Calu3 (cell line): ENCODE measurements at regions not wholly inside any gene's neighbourhood (a gene's known extent, or its start where the extent isn't known, plus 50 kb on each side); places are given as distances from the start of the nearest gene placed in this dataset.

ENCODE experiments used
- BruUV-seq: library from RNA; stranded (reverse); fragments of 400-500 nt; replicated peaks from 2 replicates; lab custom pipeline; 2021; lab: Mats Ljungman, UMichigan
- CTCF ChIA-PET: fragments of 300-600 bp; sonication (Branson Sonifier 250); formaldehyde crosslinking; loops from one replicate; lab custom pipeline; 2022; ENCODE audit warnings: antibody characterized with exemption; lab: Charles Lee
- DNase-seq: peaks from one replicate; pipeline ENCODE4 v3.0.0; 2022
- H3K27ac Mint-ChIP-seq: one replicate; pipeline ENCODE4 v1.8.0; 2022; ENCODE audit warnings: mixed read lengths; ENCODE audit not compliant: unreplicated experiment
- H3K27me3 Mint-ChIP-seq: one replicate; pipeline ENCODE4 v1.8.0; 2022; ENCODE audit warnings: mixed read lengths; ENCODE audit not compliant: unreplicated experiment
- H3K36me3 Mint-ChIP-seq: one replicate; pipeline ENCODE4 v1.8.0; 2022; ENCODE audit warnings: mild to moderate bottlenecking, moderate library complexity, mixed read lengths; ENCODE audit not compliant: insufficient read depth, unreplicated experiment
- H3K4me1 Mint-ChIP-seq: one replicate; pipeline ENCODE4 v1.8.0; 2022; ENCODE audit warnings: mild to moderate bottlenecking, low read depth, mixed read lengths; ENCODE audit not compliant: unreplicated experiment
- H3K4me3 Mint-ChIP-seq: one replicate; pipeline ENCODE4 v1.8.0; 2022; ENCODE audit warnings: mild to moderate bottlenecking, low read depth, moderate library complexity, mixed read lengths; ENCODE audit not compliant: unreplicated experiment
- H3K9me3 Mint-ChIP-seq: one replicate; pipeline ENCODE4 v1.8.0; 2022; ENCODE audit warnings: low read depth, mixed read lengths; ENCODE audit not compliant: unreplicated experiment
- intact Hi-C: fragments of 100-400 bp; cut with micrococcal nuclease; formaldehyde crosslinking; loops from one replicate; pipeline ENCODE4 v1.10.0; 2022; ENCODE audit not compliant: unreplicated experiment
- TF ChIP-seq, protein P1 (sequence below): fragments of 200-600 bp; IDR thresholded peaks from one replicate; pipeline ENCODE4 v1.8.0; 2022; ENCODE audit warnings: antibody characterized with exemption; ENCODE audit not compliant: unreplicated experiment

DNA sequence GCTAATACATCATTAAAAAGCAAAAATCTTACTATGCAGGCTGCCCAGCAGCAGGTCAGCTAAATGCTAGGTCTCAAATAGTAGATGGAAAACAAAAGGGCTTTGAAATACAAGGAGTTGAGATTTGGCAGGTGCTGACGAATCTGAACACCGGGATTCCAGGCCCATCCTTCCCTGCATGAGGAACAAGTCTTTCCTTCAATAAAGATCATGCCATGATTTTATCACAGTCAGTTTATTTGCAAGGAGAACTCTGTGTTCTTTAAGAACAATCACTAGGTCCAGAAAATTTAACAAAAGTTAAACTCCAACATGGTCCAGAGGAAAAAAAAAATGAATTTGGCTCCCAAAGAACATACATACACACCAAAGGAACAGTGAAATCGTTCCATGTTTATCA, 551.4 kb downstream of the SLITRK6 start:
- BruUV-seq, result no TSS peak
- DNase-seq, result no peak
- H3K4me1 Mint-ChIP-seq, result no peaks in the 10 kb centered on the region
- CTCF ChIA-PET, result no interaction called here
- H3K27me3 Mint-ChIP-seq, result no peaks in the 10 kb centered on the region
- TF ChIP-seq, protein P1, sequence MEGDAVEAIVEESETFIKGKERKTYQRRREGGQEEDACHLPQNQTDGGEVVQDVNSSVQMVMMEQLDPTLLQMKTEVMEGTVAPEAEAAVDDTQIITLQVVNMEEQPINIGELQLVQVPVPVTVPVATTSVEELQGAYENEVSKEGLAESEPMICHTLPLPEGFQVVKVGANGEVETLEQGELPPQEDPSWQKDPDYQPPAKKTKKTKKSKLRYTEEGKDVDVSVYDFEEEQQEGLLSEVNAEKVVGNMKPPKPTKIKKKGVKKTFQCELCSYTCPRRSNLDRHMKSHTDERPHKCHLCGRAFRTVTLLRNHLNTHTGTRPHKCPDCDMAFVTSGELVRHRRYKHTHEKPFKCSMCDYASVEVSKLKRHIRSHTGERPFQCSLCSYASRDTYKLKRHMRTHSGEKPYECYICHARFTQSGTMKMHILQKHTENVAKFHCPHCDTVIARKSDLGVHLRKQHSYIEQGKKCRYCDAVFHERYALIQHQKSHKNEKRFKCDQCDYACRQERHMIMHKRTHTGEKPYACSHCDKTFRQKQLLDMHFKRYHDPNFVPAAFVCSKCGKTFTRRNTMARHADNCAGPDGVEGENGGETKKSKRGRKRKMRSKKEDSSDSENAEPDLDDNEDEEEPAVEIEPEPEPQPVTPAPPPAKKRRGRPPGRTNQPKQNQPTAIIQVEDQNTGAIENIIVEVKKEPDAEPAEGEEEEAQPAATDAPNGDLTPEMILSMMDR, result no peak
- no peak overlapping the region for H3K27ac Mint-ChIP-seq
- H3K9me3 Mint-ChIP-seq, result no peaks in the 10 kb centered on the region
- no peak overlapping the region for H3K4me3 Mint-ChIP-seq
- H3K36me3 Mint-ChIP-seq, result no peaks in the 10 kb centered on the region
- intact Hi-C loops, result no loop called here

DNA sequence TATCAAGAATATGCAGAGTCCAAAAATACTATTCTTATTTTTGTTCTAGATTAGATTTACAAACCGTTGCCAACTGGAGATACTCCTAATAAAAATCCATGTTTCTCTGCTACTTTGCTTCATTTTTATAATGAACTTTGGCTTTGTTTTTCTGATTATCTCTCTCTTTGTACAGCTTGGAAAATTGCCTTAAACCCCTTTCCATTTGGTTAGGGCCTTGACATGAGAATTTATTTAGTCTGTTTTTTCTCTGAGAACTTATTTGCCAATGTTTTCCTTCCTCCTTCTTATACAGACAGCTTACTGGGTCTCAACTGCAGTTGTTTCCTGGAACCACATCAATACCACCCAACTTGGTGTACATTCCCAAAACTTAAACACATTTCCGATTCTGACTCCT, 555.4 kb downstream of the SLITRK6 start:
- CTCF ChIA-PET, result no interaction called here
- H3K4me3 Mint-ChIP-seq, result no peak overlapping the region
- H3K4me1 Mint-ChIP-seq, result no peaks in the 10 kb centered on the region
- BruUV-seq, result no TSS peak
- no peaks in the 10 kb centered on the region for H3K36me3 Mint-ChIP-seq
- DNase-seq, result no peak
- H3K27me3 Mint-ChIP-seq, result no peaks in the 10 kb centered on the region
- intact Hi-C loops, result no loop called here
- H3K27ac Mint-ChIP-seq, result no peak overlapping the region
- H3K9me3 Mint-ChIP-seq, result no peaks in the 10 kb centered on the region
- TF ChIP-seq, protein P1, result no peak

DNA sequence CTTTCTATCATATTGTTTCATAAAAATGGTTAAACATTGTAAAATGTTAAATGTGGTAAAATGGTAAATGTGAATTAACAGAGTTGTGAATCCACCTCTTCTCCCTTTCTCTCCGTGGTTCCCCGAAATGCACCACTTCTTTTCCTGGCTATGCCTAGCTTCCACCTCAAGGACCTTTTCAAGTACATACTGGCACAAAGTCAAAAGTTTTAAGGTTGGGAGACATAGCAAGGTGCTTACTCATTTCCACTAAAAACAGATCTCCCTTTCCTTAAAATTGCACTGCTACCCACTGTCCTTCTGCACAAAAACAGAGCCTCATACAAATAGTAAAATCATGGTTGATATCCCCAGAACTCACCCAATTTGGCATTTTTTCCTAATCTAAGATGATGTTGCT, 558.2 kb downstream of the SLITRK6 start:
- Mint-ChIP-seq H3K27ac (no peak overlapping the region), H3K4me3 (no peak overlapping the region), H3K9me3 (no peaks in the 10 kb centered on the region), H3K4me1 (no peaks in the 10 kb centered on the region), H3K36me3 (no peaks in the 10 kb centered on the region), H3K27me3 (no peaks in the 10 kb centered on the region)
- intact Hi-C loops, result no loop called here
- DNase-seq, result no peak
- no TSS peak for BruUV-seq
- CTCF ChIA-PET, result no interaction called here
- TF ChIP-seq, protein P1, result no peak

DNA sequence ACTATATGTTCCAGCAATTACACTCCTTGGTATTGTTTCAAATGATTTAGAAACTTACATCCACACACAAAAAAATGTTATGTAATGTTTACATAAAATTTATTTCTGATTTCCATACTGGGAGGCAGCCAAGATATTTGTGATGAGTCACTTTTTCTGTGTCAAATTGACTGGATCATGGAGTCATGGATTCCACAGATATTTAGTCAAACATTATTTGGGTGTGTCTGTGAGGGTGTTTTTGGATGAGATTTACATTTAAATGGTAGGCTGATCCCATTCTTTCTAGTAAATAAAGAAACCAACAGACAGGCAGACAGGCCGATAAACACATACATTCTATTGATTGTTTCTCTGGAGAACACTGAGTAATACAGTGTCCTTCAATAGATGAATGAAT, 562.8 kb downstream of the SLITRK6 start:
- TF ChIP-seq, protein P1, result no peak
- CTCF ChIA-PET, result no interaction called here
- no peak overlapping the region for H3K4me3 Mint-ChIP-seq
- peak; percentile 0 for DNase-seq
- intact Hi-C loops, result no loop called here
- no peaks in the 10 kb centered on the region for H3K36me3 Mint-ChIP-seq
- no peak overlapping the region for H3K27ac Mint-ChIP-seq
- no peaks in the 10 kb centered on the region for H3K27me3 Mint-ChIP-seq
- BruUV-seq, result no TSS peak
- H3K9me3 Mint-ChIP-seq, result no peaks in the 10 kb centered on the region
- H3K4me1 Mint-ChIP-seq, result no peaks in the 10 kb centered on the region

DNA sequence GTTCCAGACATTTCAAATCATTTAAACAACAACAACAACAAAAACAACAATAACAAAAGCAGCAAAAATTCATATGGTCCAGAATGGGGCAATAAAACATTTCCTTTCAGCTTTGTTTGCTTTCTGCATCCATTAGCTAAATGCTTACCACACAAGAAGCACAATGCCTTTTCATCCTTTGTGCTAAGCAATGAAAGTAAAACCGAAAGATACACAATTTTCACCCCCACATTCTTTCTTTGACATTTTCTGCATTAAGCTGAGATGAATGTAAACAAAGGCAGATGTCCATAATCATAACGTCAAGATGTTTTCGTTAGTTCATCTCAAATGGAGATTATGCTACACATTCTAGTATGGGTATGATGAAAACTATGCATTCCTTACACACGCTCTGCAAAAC, 568.5 kb downstream of the SLITRK6 start:
- Mint-ChIP-seq H3K36me3 (no peaks in the 10 kb centered on the region), H3K27me3 (no peaks in the 10 kb centered on the region)
- no TSS peak for BruUV-seq

More for the DNA sequence above, 568.5 kb downstream of the SLITRK6 start:
- CTCF ChIA-PET, result no interaction called here
- intact Hi-C loops, result no loop called here
- H3K27ac Mint-ChIP-seq, result no peak overlapping the region
- DNase-seq, result no peak
- no peaks in the 10 kb centered on the region for H3K9me3 Mint-ChIP-seq
- TF ChIP-seq, protein P1, result no peak
- no peak overlapping the region for H3K4me3 Mint-ChIP-seq
- H3K4me1 Mint-ChIP-seq, result no peaks in the 10 kb centered on the region
